GM19324 (cell line): ENCODE measurements at regions not wholly inside any gene's neighbourhood (a gene's known extent, or its start where the extent isn't known, plus 50 kb on each side); places are given as distances from the start of the nearest gene placed in this dataset.
"Not testable (repeated sequence)": the region's sequence is repeated elsewhere in the genome, so short reads cannot be mapped to it uniquely, and the experiment has no call there.

Experiments used
- ATAC-seq: cut with Tn5 transposase; IDR thresholded peaks from one replicate; pipeline ENCODE4 v1.9.1; 2021; ENCODE audit warnings: mild to moderate bottlenecking, moderate library complexity; ENCODE audit not compliant: unreplicated experiment, low FRiP score

DNA sequence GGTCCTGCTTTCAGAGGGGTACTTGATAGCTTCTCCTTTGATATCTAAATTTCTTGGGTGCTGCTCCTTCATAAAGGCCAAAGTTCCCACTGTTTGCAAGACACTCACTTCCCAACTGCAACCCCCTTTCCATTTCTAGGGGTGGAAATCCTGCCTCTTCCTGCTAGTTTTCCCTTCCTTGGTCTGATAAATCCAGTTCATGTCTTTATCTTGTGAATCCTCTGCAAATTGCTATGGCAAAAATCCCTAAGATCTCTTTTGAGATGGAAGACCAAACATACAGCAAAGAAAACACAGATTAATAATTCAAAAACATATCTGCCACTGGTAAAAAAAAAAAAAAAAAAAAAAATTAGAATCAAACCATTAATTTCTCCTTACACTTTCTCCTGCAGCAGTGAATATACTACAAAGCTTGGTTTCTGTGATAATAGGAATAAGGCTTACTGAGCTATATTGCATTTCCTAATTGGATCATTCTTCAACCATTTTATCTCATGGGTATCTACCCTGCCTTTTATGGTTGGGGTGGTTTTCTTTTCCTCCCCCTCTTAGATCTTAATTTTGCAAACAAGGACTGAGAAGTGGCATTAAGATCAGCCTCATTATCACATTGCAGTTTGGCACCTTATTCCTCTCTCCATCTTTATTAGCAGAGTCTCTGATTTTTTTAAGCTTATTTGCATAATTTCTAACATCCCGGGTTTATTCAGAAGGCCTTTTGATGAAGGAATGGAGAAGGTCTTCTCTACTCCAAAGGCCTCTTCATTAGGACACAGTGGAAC is 439.1 kb downstream of the XYLT1 start:
- no peak for ATAC-seq

GRCh38 chr16:17032332-17032731 is 438.4 kb downstream of the XYLT1 start:
- no peak for ATAC-seq

DNA sequence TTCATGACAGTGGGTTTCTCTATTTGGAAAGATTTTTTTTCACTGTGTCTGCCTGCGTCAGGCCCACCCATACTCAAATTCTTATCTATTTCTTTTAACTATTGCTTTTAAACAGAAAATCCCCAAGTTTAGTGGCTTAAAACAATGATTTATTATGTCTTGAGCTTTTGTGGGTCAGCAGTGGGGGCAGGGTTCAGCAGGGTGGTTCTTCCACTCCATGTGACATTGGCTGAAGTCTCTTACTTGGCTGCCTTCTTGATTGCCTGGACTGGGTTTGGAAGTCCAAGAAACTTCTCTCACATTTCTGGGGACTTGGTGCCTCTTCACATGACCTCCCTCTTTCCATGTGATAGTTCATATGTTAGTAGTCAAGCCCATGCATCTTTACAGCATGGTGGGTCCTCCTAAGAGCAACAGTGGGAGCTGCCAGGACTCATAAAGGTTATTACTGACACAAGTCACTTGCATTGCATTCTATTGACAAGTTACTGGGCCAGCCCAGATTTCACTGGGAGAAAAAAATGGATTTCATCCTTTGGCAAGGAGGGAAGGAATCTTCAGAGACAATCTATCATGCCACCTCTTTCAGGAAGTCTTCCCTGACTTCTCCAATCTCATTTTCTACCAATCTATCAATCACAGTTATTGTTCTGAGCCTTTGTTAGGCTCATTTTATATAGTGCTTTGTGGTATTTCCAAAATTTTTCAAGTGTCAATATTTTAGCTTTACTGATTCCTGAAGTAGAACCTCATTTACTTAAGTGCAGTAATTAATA is 436.1 kb downstream of the XYLT1 start:
- no peak for ATAC-seq

DNA sequence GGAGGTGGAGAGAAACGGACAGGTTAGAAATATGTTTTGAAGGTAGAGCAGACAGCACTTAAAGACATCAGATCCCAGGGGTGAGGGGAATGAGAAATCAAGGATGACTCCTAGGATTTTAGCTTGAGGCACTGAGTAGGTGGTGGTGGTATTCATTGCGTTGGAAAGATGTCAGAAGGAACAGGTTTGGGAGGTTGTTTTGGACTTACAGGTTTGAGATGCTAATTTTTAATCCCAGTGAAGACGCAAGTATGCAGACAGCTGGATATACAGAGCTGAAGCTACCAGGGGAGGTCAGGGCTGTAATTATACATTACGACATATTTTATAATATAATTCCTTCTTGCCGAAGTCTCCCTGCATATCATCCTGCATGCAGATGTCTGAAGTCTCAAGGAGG is 433.3 kb downstream of the XYLT1 start:
- no peak for ATAC-seq

GRCh38 chr16:17038415-17038814 is 432.3 kb downstream of the XYLT1 start:
- no peak for ATAC-seq

- not testable (repeated sequence) for ATAC-seq
Observed at GRCh38 chr16:17049109-17049508, 421.7 kb downstream of the XYLT1 start.

- no peak for ATAC-seq
Observed at GRCh38 chr16:17050468-17050867, 420.3 kb downstream of the XYLT1 start.
